ENCODE measurements at regions not wholly inside any gene's neighbourhood (a gene's known extent, or its start where the extent isn't known, plus 50 kb on each side); places are given as distances from the start of the nearest gene placed in this dataset.
"Not testable (repeated sequence)": the region's sequence is repeated elsewhere in the genome, so short reads cannot be mapped to it uniquely, and the experiment has no call there.

DNA sequence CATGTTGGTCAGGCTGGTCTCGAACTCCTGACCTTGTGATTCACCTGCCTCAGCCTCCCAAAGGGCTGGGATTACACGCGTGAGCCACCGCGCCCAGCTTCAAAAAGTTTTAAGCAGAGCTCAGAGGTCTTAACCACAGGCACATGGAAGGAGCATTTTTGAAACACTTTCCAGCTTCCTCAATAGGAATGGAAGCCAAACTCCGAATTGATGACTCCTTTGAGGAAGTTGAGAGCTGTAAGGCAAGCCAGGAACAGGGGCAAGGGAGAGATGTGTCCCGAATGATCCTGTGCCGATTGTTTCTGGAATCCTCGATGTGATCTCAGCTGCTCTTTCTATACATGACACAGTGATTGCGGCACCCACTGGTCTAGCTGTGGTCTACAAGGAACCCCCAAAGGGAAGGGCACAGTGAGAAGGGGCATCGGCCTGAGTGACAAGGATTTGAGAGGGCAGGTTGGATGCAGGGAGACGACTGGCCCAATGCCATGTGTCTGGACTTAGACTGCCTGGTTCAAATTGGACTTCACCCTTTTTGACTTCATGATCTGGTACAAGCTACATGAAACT lies 116.2 kb downstream of the ADRA2C start:
- not testable (repeated sequence) for DNase-seq

DNA sequence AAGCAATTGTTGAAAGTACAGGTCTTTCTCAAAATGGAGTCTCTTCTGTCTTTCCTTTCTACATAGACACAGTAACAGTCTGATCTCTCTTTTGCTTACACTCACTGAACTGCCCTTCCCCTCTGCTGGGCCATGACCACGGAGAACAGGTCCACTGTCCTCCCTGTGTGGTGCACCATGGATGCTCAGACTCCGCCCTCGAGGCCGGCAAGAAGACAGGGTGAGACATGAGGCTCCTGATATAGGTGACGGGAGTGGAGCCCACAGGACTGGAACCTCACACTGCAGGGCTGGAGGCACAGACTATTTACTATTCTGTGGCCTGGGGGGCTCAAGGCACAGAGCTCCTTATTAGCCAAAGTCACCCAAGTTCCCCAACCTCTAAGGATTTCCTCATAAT lies 118.1 kb downstream of the ADRA2C start:
- not testable (repeated sequence) for DNase-seq

GRCh38 chr4:3893590-3893989 lies 127.4 kb downstream of the ADRA2C start:
- DNase-seq: not testable (repeated sequence)

- DNase-seq: not testable (repeated sequence)
These were observed 128.1 kb downstream of the ADRA2C start for GRCh38 chr4:3894086-3894959.

GRCh38 chr4:3896441-3896840 lies 130.3 kb downstream of the ADRA2C start:
- DNase-seq: no peak

GRCh38 chr4:3896871-3897578 lies 130.8 kb downstream of the ADRA2C start:
- DNase-seq: not testable (repeated sequence)

GRCh38 chr4:3898098-3898497 lies 131.9 kb downstream of the ADRA2C start:
- no peak for DNase-seq

DNA sequence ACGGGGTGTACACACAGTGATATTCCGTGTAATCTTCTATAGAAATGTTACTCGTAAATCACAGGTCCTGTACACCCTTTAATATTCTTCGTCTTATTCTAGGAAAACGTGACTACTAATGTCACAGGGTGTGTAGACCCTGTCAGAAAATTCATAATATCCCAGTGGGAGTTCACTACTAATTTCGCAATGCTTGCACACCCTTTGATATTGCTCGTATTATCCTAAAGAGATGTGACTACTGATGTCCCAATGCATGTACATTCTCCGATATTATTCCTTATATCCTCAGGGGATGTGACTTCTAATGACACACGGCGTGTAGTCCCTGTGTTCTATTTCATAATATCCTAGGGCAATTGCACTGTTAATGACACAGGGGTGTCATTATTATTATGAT lies 132.7 kb downstream of the ADRA2C start:
- not testable (repeated sequence) for DNase-seq

GRCh38 chr4:3904264-3904955 lies 138.2 kb downstream of the ADRA2C start:
- not testable (repeated sequence) for DNase-seq

DNA sequence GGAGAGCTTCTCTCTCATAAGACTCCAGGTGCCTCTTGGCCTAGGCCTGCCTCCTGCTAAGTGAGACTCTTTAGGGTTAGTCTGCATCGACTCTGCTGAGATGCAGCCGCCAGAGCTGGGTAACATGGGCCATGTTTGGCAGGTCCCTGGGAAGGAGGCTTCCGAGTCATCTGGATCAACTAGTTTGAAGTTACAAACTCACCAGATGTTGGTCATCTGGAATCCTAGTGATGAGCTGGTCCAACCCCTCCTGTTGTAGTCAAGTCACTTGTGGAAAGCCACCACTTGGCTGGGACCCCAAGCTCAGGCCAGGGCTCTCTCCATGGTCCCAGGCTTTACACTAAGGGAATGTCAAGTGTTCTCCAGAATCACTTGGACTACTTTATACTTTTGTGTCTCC lies 143.4 kb downstream of the ADRA2C start:
- not testable (repeated sequence) for DNase-seq

DNA sequence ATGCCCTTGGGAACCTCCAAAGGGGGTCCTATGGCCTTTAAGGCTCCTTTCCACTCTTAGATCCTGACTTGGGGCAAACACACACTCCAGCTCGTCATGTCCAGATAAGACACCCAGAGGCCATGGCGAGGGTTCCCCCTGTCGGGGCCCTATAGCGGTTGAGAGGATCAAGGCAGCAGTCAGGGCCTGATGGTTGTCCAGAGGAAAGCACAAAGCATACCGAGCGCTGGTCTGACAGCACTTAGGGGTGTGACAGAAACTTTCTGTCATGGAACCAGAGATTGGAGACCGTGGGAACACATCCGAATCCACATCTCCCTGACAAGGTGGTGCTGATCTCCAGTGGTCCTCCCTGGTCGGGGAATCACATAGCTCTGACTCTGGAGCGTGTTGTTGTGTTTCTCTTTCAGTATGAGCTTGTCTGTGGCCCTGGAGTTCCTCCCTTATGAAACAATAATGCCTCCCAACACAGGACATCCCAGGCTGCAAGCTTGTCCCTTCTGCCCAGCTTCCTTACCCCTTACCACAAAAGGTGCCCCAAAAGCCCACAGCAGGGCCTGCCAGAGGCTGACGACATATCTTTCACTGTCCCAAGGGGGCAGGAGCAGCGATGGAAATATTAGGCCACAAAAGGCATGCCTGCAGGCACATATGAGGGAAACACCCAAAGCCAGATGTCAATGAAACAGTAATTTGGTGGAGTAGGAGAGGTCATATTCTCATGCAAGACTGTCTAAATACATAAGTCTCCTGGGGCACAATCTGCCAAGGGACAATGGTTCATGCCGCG lies 144.2 kb downstream of the ADRA2C start:
- DNase-seq: not testable (repeated sequence)

- DNase-seq: no peak
These were observed 145.2 kb downstream of the ADRA2C start for GRCh38 chr4:3911252-3911856.

- not testable (repeated sequence) for DNase-seq
These were observed 148.3 kb downstream of the ADRA2C start for GRCh38 chr4:3914511-3914910.

DNA sequence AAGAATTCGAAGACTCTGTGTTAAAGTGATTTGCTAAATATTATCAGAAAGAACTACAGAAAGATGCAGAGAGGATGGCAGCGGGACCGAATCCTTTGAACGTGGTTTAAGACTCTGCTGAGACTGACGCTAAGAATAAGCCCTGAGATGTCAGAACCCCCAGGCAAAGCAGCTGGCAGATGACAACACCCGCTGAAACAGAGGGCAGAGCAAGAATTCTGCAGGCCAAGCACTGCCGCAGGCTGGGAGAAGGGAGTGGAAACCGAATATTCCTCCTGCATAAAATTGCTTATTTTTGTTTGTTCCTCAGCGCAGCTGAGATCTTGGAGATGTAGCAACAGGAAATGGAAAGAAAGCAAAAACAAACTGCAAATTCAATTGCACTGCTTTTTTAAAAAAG lies 153.3 kb downstream of the ADRA2C start:
- not testable (repeated sequence) for DNase-seq

DNA sequence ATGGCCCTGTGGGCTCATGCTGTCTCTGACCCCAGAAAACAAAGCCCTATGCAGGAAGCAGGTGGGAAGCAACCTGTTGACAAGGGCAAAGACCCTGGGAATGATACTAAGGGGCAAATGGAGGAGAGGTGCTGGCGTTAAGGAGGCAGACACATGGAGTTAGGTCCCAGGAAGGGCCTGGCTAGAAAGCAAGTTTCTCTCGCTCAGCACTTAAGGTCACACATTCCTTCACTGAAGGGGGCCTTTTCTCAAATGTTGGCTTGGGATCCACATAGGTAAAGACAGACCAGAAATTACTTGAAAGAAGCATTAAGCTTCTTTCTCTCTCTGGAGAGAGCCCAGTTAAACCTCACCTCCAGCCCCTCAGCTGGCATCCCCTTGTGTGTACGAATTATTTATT lies 155.7 kb downstream of the ADRA2C start:
- not testable (repeated sequence) for DNase-seq

- DNase-seq: not testable (repeated sequence)
These were observed 159.7 kb downstream of the ADRA2C start for GRCh38 chr4:3925841-3926240.

DNA sequence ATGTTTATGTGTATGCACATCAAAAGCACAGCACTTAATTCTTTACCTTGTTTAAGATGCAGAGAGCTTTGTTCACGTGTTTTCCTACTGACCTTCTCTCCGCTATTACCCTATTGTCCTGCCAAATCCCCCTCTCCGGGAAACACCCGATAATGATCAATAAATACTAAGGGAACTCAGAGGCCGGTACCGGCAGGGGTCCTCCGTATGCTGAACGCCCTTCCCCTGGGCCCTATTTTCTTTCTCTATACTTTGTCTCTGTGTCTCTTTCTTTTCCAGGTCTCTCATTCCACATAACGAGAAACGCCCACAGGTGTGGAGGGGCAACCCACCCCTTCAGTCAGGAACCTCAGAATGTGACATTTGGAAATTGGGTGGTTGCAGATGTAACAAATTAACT lies 160.1 kb downstream of the ADRA2C start:
- DNase-seq: not testable (repeated sequence)

GRCh38 chr4:3926969-3927755 lies 161.0 kb downstream of the ADRA2C start:
- DNase-seq: not testable (repeated sequence)

GRCh38 chr4:3929431-3929830 lies 163.2 kb downstream of the ADRA2C start:
- not testable (repeated sequence) for DNase-seq

DNA sequence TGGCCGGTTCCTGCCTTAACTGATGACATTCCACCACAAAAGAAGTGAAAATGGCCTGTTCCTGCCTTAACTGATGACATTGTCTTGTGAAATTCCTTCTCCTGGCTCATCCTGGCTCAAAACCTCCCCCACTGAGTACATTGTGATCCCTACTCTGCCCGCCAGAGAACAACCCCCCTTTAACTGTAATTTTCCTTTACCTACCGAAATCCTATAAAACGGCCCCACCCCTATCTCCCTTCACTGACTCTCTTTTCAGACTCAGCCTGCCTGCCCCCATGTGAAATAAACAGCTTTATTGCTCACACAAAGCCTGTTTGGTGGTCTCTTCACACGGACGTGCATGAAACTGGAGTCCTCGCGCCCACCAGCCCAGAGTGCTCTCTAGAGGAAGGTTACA lies 166.5 kb downstream of the ADRA2C start:
- DNase-seq: not testable (repeated sequence)

- DNase-seq: not testable (repeated sequence)
These were observed 169.2 kb downstream of the ADRA2C start for GRCh38 chr4:3935406-3935805.

Data from CD4-positive, alpha-beta T cell treated with Interleukin-15 for 1 hour (primary cell).